PC-9 (cell line): ENCODE measurements at regions not wholly inside any gene's neighbourhood (a gene's known extent, or its start where the extent isn't known, plus 50 kb on each side); places are given as distances from the start of the nearest gene placed in this dataset.

Experiments used
- BruUV-seq: library from RNA; stranded (reverse); fragments of 400-500 nt; replicated peaks from 2 replicates; lab custom pipeline; 2021; lab: Mats Ljungman, UMichigan
- CTCF ChIA-PET: fragments of 300-600 bp; sonication (Branson Sonifier 250); formaldehyde crosslinking; loops from one replicate; lab custom pipeline; 2022; ENCODE audit warnings: antibody characterized with exemption; lab: Charles Lee
- POLR2A ChIA-PET: fragments of 300-600 bp; sonication (Branson Sonifier 250); formaldehyde crosslinking; loops from one replicate; lab custom pipeline; 2022; ENCODE audit warnings: antibody characterized with exemption; ENCODE audit not compliant: unreplicated experiment; lab: Charles Lee
- DNase-seq, 2 experiments: peaks; one replicate each; pipeline versions ENCODE4 v3.0.0 to v3.0.0-alpha.2; 2015 to 2022; ENCODE audit warnings: mixed read lengths in 1 of 2
- H2AFZ ChIP-seq: fragments of 200-600 bp; sonication (generic); 2 replicates; pipeline ENCODE4 v1.8.1; 2017; ENCODE audit warnings: antibody characterized with exemption
- H3F3A ChIP-seq: fragments of 200-600 bp; sonication (generic); 2 replicates; pipeline ENCODE4 v1.8.1; 2017; ENCODE audit warnings: antibody characterized with exemption, mild to moderate bottlenecking, low read depth; ENCODE audit not compliant: insufficient read depth
- H3K27ac ChIP-seq: fragments of 200-600 bp; sonication (generic); 2 replicates; pipeline ENCODE4 v1.6.1; 2016; ENCODE audit warnings: mixed run types
- H3K27me3 ChIP-seq: fragments of 200-600 bp; sonication (generic); 2 replicates; pipeline ENCODE4 v1.6.1; 2016; ENCODE audit warnings: low read depth, mixed run types; ENCODE audit not compliant: insufficient read depth
- H3K36me3 ChIP-seq: fragments of 200-600 bp; sonication (generic); 2 replicates; pipeline ENCODE4 v1.6.1; 2016; ENCODE audit warnings: low read depth, mixed run types
- H3K4me1 ChIP-seq: fragments of 200-600 bp; sonication (generic); replicated peaks from 2 replicates; pipeline ENCODE4 v1.6.1; 2016; ENCODE audit warnings: mixed run types; ENCODE audit not compliant: insufficient read depth
- H3K4me2 ChIP-seq: fragments of 200-600 bp; sonication (generic); 2 replicates; pipeline ENCODE4 v1.6.1; 2017; ENCODE audit warnings: mixed run types
- H3K4me3 ChIP-seq: fragments of 200-600 bp; sonication (generic); 2 replicates; pipeline ENCODE4 v1.6.1; 2016; ENCODE audit warnings: mixed run types
- H3K79me2 ChIP-seq: fragments of 200-600 bp; sonication (generic); 2 replicates; pipeline ENCODE4 v1.6.1; 2017; ENCODE audit warnings: low read depth, mixed run types
- H3K9me2 ChIP-seq: fragments of 200-600 bp; sonication (generic); 2 replicates; pipeline ENCODE4 v1.8.1; 2017; ENCODE audit warnings: mild to moderate bottlenecking; ENCODE audit not compliant: insufficient read depth
- H3K9me3 ChIP-seq: fragments of 200-600 bp; sonication (generic); 2 replicates; pipeline ENCODE4 v1.8.1; 2016; ENCODE audit warnings: low read depth; ENCODE audit not compliant: insufficient read depth
- H4K20me1 ChIP-seq: fragments of 200-600 bp; sonication (generic); 2 replicates; pipeline ENCODE4 v1.8.1; 2017; ENCODE audit not compliant: insufficient read depth
- CTCF ChIP-seq: fragments of 200-600 bp; sonication (generic); conservative IDR thresholded peaks from 2 replicates; pipeline ENCODE4 v1.6.1; 2017; ENCODE audit warnings: mixed run types, antibody characterized with exemption, mild to moderate bottlenecking, moderate library complexity
- EZH2 ChIP-seq: fragments of 200-600 bp; sonication (generic); IDR thresholded peaks from 2 replicates; pipeline ENCODE4 v1.8.0; 2017; ENCODE audit warnings: antibody characterized with exemption, low read depth
- intact Hi-C: fragments of 100-400 bp; cut with micrococcal nuclease; formaldehyde crosslinking; loops from one replicate; pipeline ENCODE4 v1.10.0; 2022; ENCODE audit not compliant: unreplicated experiment

DNA sequence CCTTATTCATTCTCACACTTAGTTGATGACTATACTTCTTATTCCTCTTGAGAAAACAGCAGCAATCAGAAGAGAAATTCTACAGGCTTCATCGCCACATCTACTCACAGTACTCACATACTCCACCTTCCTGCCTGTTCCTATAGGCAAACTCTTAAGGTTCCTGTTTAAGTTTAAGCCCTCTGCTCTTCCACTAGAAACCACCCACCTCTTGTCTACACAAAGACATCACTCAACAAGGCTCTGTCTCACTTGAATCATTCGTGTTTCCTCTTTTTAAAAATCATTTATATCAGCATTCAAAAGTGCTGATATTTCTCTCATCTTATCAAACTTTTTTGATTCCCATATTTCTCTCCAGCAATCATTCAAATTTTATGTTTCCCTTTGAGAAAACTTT, 85.5 kb upstream of the ADO start:
- no peak overlapping the region for H2AFZ ChIP-seq
- no peak overlapping the region for H3K4me2 ChIP-seq
- no TSS peak for BruUV-seq

DNA sequence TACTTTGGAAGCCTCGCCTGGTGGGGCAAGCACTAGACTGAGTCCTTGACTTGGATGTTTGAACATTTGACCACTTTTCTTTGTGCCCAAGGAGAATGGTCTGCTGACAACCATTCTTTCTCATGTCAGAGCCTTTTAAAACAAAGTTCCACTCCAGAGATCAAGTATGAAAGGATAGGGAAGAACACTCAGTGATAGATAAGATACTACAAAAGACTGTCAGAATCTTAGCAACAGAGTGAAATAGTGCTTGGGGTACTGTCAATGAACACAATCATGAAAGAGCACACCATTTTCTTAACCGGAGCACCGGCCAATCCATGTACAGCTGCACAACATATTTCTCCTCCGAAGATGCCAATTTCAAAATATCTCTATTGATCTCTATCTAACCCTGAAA, 82.8 kb upstream of the ADO start:
- no peaks in the 10 kb centered on the region for H3K9me3 ChIP-seq
- no peaks in the 10 kb centered on the region; the same call in 1 of the 2 replicates for H3K27me3 ChIP-seq
- no peak overlapping the region for H2AFZ ChIP-seq
- intact Hi-C loops, result no loop called here
- no peaks in the 10 kb centered on the region for H4K20me1 ChIP-seq
- ChIA-PET POLR2A (no interaction called here), CTCF (no interaction called here)
- no peaks in the 10 kb centered on the region for H3F3A ChIP-seq
- H3K27ac ChIP-seq, result no peak overlapping the region
- TF ChIP-seq CTCF, result no peak
- no peak for TF ChIP-seq EZH2
- no peaks in the 10 kb centered on the region for H3K36me3 ChIP-seq
- DNase-seq, result no peak
- no peaks in the 10 kb centered on the region for H3K4me1 ChIP-seq
- H3K79me2 ChIP-seq, result no peaks in the 10 kb centered on the region
- no peak overlapping the region for H3K4me3 ChIP-seq
- H3K4me2 ChIP-seq, result no peak overlapping the region
- H3K9me2 ChIP-seq, result no peaks in the 10 kb centered on the region
- no TSS peak for BruUV-seq

More for the DNA sequence above, 85.5 kb upstream of the ADO start:
- Histone ChIP-seq H3F3A (no peaks in the 10 kb centered on the region), H3K27ac (no peak overlapping the region), H3K36me3 (no peaks in the 10 kb centered on the region), H3K9me2 (no peaks in the 10 kb centered on the region), H3K4me3 (no peak overlapping the region), H4K20me1 (no peaks in the 10 kb centered on the region), H3K79me2 (no peaks in the 10 kb centered on the region), H3K9me3 (no peaks in the 10 kb centered on the region), H3K4me1 (no peaks in the 10 kb centered on the region), H3K27me3 (peaks cover 8% of the 10 kb centered on the region; the same call in 1 of the 2 replicates)
- intact Hi-C loops, result no loop called here
- DNase-seq, result no peak
- ChIA-PET CTCF (no interaction called here), POLR2A (no interaction called here)
- TF ChIP-seq CTCF (no peak), EZH2 (no peak)

DNA sequence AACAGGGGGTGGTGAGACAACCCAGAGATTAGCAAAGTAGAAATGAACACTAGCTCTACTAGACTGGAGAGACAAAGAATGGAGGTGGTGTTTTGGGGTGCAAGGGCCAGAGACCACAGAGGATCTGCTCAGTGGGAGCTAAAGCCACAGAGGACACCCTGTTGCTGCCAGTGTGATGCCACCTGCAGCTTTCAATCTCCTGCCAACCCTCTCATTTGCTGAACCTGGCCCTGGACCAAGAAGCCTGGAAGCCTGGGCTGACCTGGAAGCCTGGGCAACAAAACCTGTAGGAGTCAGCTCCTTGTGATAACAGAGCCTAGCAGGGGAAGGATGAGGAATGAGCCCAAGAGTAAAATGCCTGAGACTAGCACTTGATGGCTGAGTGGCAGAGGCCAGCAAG, 81.1 kb upstream of the ADO start:
- Histone ChIP-seq H3K27me3 (no peaks in the 10 kb centered on the region), H3K4me3 (no peak overlapping the region), H3K27ac (no peak overlapping the region), H4K20me1 (no peaks in the 10 kb centered on the region), H3F3A (no peaks in the 10 kb centered on the region), H3K36me3 (no peaks in the 10 kb centered on the region), H3K4me2 (no peak overlapping the region), H3K4me1 (no peaks in the 10 kb centered on the region), H2AFZ (no peak overlapping the region), H3K9me2 (no peaks in the 10 kb centered on the region), H3K9me3 (no peaks in the 10 kb centered on the region), H3K79me2 (no peaks in the 10 kb centered on the region)
- intact Hi-C loops, result no loop called here
- no peak for DNase-seq
- CTCF ChIA-PET, result no interaction called here
- POLR2A ChIA-PET, result interaction anchor here (0.6 kb wide), 1 partner anchor 45 kb away, joined by 4 read pairs; no protein-coding TSS in a partner anchor
- no peak for TF ChIP-seq CTCF
- TF ChIP-seq EZH2, result no peak
- BruUV-seq, result no TSS peak
